ENCODE measurements at regions not wholly inside any gene's neighbourhood (a gene's known extent, or its start where the extent isn't known, plus 50 kb on each side); places are given as distances from the start of the nearest gene placed in this dataset.

DNA sequence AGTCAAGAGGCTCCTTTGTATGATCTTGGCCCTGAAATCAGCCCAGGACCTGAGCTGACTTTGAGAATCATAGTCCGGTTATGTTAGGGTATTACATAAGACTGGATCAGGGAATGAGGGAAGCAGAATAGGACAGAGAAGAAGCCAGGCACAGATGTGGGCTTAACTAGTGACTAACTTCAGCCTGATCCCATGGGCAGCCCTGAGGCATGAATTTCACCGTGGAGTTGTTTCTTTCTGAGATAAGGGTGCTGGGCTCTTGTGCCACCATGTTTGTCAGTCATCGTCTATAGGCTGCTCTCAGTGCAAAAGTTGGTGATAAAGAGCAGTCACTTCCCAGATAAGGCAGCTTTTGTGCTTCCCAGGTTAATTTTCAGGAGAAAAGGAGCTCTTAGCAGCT is 544.7 kb upstream of the SPTLC3 start:
- TF ChIP-seq, protein P1, sequence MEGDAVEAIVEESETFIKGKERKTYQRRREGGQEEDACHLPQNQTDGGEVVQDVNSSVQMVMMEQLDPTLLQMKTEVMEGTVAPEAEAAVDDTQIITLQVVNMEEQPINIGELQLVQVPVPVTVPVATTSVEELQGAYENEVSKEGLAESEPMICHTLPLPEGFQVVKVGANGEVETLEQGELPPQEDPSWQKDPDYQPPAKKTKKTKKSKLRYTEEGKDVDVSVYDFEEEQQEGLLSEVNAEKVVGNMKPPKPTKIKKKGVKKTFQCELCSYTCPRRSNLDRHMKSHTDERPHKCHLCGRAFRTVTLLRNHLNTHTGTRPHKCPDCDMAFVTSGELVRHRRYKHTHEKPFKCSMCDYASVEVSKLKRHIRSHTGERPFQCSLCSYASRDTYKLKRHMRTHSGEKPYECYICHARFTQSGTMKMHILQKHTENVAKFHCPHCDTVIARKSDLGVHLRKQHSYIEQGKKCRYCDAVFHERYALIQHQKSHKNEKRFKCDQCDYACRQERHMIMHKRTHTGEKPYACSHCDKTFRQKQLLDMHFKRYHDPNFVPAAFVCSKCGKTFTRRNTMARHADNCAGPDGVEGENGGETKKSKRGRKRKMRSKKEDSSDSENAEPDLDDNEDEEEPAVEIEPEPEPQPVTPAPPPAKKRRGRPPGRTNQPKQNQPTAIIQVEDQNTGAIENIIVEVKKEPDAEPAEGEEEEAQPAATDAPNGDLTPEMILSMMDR (IDR thresholded peaks at IDR 0.05) = no peak
- no peak for TF ChIP-seq POLR2A (IDR thresholded peaks at IDR 0.05)
